ENCODE measurements at regions not wholly inside any gene's neighbourhood (a gene's known extent, or its start where the extent isn't known, plus 50 kb on each side); places are given as distances from the start of the nearest gene placed in this dataset.

DNA sequence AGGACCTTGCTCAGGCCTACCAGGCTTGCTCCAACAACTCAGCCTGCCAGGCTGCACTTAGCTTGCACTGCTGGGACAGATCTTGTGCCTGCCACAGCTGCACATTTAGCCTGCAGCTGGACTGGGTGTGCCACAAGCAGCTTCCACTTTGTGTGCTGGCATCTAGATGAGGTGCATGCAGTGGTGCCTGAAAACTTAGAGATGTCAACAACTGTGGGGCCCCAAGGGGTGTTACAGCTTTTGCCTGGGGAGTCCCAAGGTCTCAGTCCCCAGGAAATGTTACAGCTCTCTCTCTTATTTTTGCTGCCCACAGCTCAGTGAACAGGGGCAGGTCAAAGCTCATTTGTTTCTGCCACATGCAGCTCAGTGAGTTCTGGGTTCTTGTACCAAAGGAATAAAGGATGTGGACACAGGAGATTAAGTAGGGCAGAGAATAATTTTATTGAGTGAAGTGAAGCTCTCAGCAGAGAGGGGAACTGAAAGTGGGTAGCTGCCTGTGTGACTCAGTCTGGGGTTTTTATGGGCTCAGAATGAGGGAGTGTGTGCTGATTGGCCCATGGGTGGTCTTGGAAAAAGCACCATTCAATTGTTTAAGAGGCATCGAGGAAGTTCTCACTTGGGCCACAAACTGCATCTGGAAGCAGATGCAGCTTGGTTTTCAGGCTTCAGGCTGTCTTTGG lies 828.3 kb downstream of the TECRL start:
- Mint-ChIP-seq H3K36me3 (no peaks in the 10 kb centered on the region), H3K27ac (no peak overlapping the region), H3K4me3 (no peak overlapping the region), H3K4me1 (ENCODE audit: unreplicated experiment) (no peaks in the 10 kb centered on the region), H3K27me3 (no peaks in the 10 kb centered on the region), H3K9me3 (no peaks in the 10 kb centered on the region)
- DNase-seq (ENCODE audit: extremely low spot score, unreplicated experiment): no peak
- TF ChIP-seq, protein P1, sequence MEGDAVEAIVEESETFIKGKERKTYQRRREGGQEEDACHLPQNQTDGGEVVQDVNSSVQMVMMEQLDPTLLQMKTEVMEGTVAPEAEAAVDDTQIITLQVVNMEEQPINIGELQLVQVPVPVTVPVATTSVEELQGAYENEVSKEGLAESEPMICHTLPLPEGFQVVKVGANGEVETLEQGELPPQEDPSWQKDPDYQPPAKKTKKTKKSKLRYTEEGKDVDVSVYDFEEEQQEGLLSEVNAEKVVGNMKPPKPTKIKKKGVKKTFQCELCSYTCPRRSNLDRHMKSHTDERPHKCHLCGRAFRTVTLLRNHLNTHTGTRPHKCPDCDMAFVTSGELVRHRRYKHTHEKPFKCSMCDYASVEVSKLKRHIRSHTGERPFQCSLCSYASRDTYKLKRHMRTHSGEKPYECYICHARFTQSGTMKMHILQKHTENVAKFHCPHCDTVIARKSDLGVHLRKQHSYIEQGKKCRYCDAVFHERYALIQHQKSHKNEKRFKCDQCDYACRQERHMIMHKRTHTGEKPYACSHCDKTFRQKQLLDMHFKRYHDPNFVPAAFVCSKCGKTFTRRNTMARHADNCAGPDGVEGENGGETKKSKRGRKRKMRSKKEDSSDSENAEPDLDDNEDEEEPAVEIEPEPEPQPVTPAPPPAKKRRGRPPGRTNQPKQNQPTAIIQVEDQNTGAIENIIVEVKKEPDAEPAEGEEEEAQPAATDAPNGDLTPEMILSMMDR (conservative IDR thresholded peaks at IDR 0.05): no peak

DNA sequence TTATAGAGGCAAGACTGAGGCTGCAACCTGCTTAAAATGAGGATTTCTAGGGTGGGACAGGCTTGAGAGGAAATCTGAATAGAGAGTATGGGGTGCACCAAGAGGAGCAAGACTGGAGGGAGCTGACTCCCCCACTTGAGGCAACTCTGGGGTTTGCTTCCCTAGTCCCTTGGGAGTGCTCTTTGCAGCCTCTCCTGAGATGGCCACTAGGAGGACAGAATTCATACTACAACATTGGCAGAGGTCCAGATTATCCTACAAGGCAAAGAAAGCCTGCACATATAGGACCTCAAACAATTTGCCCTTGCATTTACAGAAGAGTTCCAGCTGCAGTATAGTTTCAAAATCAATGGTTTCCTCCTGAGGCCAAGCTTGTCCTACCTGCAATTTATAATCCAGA lies 830.9 kb downstream of the TECRL start:
- no peak for DNase-seq (ENCODE audit: extremely low spot score, unreplicated experiment)
- H3K4me1 Mint-ChIP-seq (ENCODE audit: unreplicated experiment): no peaks in the 10 kb centered on the region
- H3K27ac Mint-ChIP-seq: no peak overlapping the region
- H3K9me3 Mint-ChIP-seq: no peaks in the 10 kb centered on the region
- TF ChIP-seq, protein P1 (conservative IDR thresholded peaks at IDR 0.05): peak; percentile 16
- no peak overlapping the region for H3K4me3 Mint-ChIP-seq
- no peaks in the 10 kb centered on the region for H3K27me3 Mint-ChIP-seq
- H3K36me3 Mint-ChIP-seq: no peaks in the 10 kb centered on the region

DNA sequence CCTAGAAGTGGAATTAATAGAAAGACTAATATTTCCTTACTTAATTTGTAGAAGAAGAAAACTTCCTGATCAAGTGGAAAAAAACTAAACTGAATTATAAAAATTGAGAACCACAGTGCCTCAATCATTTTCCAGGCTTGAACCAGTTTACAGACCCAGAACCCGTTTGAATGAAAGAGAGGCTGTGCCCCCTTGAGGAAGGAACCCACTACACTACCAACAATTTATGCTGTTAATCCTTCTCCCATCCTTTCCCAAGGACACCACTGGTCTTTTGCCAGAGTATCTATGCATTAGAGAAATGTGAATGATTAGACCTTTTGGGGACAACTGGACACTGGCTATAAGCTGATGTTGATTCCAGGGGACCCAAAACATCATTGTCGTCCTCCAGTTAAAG lies 842.6 kb downstream of the TECRL start:
- no peak for DNase-seq (ENCODE audit: extremely low spot score, unreplicated experiment)
- Mint-ChIP-seq H3K36me3 (no peaks in the 10 kb centered on the region), H3K9me3 (no peaks in the 10 kb centered on the region), H3K27me3 (no peaks in the 10 kb centered on the region), H3K4me3 (no peak overlapping the region), H3K4me1 (ENCODE audit: unreplicated experiment) (no peaks in the 10 kb centered on the region), H3K27ac (no peak overlapping the region)
- TF ChIP-seq, protein P1 (conservative IDR thresholded peaks at IDR 0.05): no peak

DNA sequence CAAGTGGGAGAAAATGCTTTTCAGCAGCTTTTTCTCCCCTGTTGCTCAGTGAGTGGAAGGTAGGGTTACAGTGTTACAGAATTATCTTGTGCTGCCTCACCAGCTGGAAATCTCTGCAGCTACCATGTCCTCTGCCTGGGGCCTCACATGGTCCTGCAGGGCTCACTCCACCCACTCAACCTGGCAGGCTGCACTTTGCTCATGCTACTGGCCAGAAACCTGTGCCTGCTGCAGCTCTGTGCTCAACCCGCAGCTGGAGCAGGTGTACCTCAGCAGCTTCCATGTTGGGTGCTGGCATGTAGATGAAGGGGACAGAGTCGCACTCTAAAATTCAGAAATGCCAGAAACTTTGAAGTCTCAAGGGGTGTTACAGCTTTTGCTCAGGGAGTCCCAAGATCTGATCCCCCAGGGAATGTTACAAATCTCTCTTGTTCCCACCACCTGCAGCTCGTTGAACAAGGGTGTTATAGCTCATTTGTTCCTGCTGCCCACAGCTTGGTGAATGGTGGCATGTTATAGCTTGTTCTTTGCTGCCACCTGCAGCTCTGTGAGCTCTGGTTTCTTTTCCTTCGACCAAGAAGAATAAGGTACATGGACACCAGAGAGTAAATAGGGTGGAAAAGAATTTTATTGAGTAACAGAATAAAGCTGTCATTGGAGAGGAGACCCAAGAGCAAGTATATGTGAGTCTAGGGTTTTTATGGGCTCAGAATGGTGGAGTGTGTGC lies 845.8 kb downstream of the TECRL start:
- Mint-ChIP-seq H3K9me3 (no peaks in the 10 kb centered on the region), H3K36me3 (no peaks in the 10 kb centered on the region), H3K4me3 (no peak overlapping the region), H3K4me1 (ENCODE audit: unreplicated experiment) (no peaks in the 10 kb centered on the region), H3K27ac (no peak overlapping the region), H3K27me3 (no peaks in the 10 kb centered on the region)
- TF ChIP-seq, protein P1 (conservative IDR thresholded peaks at IDR 0.05): peak; percentile 29
- DNase-seq (ENCODE audit: extremely low spot score, unreplicated experiment): no peak

DNA sequence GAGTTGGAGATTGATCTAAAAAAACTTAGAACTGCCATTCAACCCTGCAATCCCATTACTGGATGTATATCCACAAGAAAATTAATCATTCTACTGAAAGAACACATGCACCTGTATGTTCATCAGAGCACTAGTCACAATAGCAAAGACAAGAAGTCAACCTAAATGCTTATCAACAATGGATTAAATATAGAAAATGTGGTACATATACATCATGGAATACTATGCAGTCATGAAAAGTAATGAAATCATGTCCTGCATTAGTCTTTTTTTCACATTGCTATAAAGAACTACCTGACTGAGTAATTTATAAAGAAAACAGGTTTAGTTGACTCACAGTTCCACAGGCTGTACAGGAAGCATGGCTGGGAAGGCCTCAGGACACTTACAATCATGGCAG lies 850.5 kb downstream of the TECRL start:
- Mint-ChIP-seq H3K27ac (no peak overlapping the region), H3K4me3 (no peak overlapping the region), H3K36me3 (no peaks in the 10 kb centered on the region), H3K9me3 (no peaks in the 10 kb centered on the region), H3K4me1 (ENCODE audit: unreplicated experiment) (no peaks in the 10 kb centered on the region), H3K27me3 (no peaks in the 10 kb centered on the region)
- TF ChIP-seq, protein P1 (conservative IDR thresholded peaks at IDR 0.05): no peak
- no peak for DNase-seq (ENCODE audit: extremely low spot score, unreplicated experiment)
